Thyroid gland (tissue), 4 donors: ENCODE measurements at regions not wholly inside any gene's neighbourhood (a gene's known extent, or its start where the extent isn't known, plus 50 kb on each side); places are given as distances from the start of the nearest gene placed in this dataset.

Experiments used
- CTCF ChIP-seq, 6 experiments: fragments of 200-600 bp in 3 of 6; fragments of 450-650 bp in 3 of 6; sonication (generic) in 3 of 6; IDR thresholded peaks; one replicate each; pipeline ENCODE4 v1.5.1; 2016 to 2019; ENCODE audit warnings: antibody characterized with exemption in 6 of 6, mild to moderate bottlenecking in 2 of 6, inconsistent platforms in 1 of 6, moderate library complexity in 1 of 6
- POLR2A ChIP-seq, 2 donors: fragments of 450-650 bp; IDR thresholded peaks; one replicate each; pipeline ENCODE4 v1.6.1; 2017; ENCODE audit warnings: antibody characterized with exemption in 2 of 2, mild to moderate bottlenecking in 2 of 2, moderate library complexity in 1 of 2

- TF ChIP-seq CTCF (IDR thresholded peaks at IDR 0.05) (no peak), POLR2A (IDR thresholded peaks at IDR 0.05) (no peak)
Observed at GRCh38 chr10:3487228-3487627, 297.8 kb downstream of the KLF6 start.
